PFSK-1 (cell line): ENCODE measurements at regions not wholly inside any gene's neighbourhood (a gene's known extent, or its start where the extent isn't known, plus 50 kb on each side); places are given as distances from the start of the nearest gene placed in this dataset.

Source experiments
- POLR2AphosphoS5 ChIP-seq: IDR thresholded peaks from 2 replicates; pipeline ENCODE4 v1.6.1; 2012; ENCODE audit warnings: low read depth, mild to moderate bottlenecking, control low read depth, low read length, moderate library complexity
- REST ChIP-seq, 2 experiments: IDR thresholded peaks; 2 replicates each; pipeline versions ENCODE4 v1.6.1 to v1.8.0; 2011 to 2012; ENCODE audit warnings: low read depth in 2 of 2, low read length in 2 of 2, control low read depth in 1 of 2, inconsistent platforms in 1 of 2, mild to moderate bottlenecking in 1 of 2, moderate library complexity in 1 of 2; ENCODE audit not compliant: insufficient read depth in 1 of 2
- TAF1 ChIP-seq: IDR thresholded peaks from 2 replicates; pipeline ENCODE4 v1.6.1; 2012; ENCODE audit warnings: low read length, control low read depth, borderline replicate concordance; ENCODE audit not compliant: insufficient read depth

- TF ChIP-seq REST (IDR thresholded peaks at IDR 0.05; ENCODE audit: insufficient read depth in 1 of 2, low read depth in 2 of 2, low read length in 2 of 2) = no peak
- no peak for TF ChIP-seq POLR2AphosphoS5
- TF ChIP-seq TAF1 = no peak
These were observed 145.6 kb downstream of the MRPL39 start for GRCh38 chr21:25461725-25462124.
